HCT116 (cell line): ENCODE measurements at regions not wholly inside any gene's neighbourhood (a gene's known extent, or its start where the extent isn't known, plus 50 kb on each side); places are given as distances from the start of the nearest gene placed in this dataset.

Experiments
- ATAC-seq: fragments of 200-7000 bp; cut with Tn5 transposase; 2 replicates; pipeline ENCODE4 v1.9.1; 2020; ENCODE audit warnings: mild to moderate bottlenecking, moderate library complexity
- BruUV-seq: library from RNA; stranded (reverse); fragments of 400-500 nt; replicated peaks from 2 replicates; lab custom pipeline; 2021; lab: Mats Ljungman, UMichigan
- CTCF ChIA-PET: fragments of 300-600 bp; sonication (Branson Sonifier 250); formaldehyde crosslinking; loops from one replicate; lab custom pipeline; 2021; ENCODE audit warnings: antibody characterized with exemption; lab: Charles Lee
- POLR2A ChIA-PET: fragments of 300-600, 350-600 bp; sonication (Branson Sonifier 250); formaldehyde crosslinking; loops from one replicate; lab custom pipeline; 2021; ENCODE audit warnings: antibody characterized with exemption; lab: Charles Lee
- RAD21 ChIA-PET, 2 experiments: fragments of 300-600 bp; sonication (Branson Sonifier 250); formaldehyde crosslinking; loops; one replicate each; lab custom pipeline; 2023; ENCODE audit warnings: low total read pairs in 2 of 2; ENCODE audit not compliant: uncharacterized antibody in 2 of 2, unreplicated experiment in 2 of 2, low non-redundant PET in 1 of 2; lab: Charles Lee
- DNase-seq: peaks from one replicate; pipeline ENCODE4 v3.0.0-alpha.2; 2010; ENCODE audit warnings: low read depth, low spot score
- H2AFZ ChIP-seq: fragments of 200-600 bp; shearing (Covaris generic), sonication (generic); 2 replicates; pipeline ENCODE4 v1.6.1; 2017; ENCODE audit warnings: low read depth, mixed run types, mixed read lengths, antibody characterized with exemption, low read length; ENCODE audit not compliant: poor library complexity, severe bottlenecking
- H3K27ac ChIP-seq: 2 replicates; pipeline ENCODE4 v1.5.1; 2012; ENCODE audit warnings: low read depth, low read length
- H3K27me3 ChIP-seq: fragments of 200-600 bp; sonication (generic); 2 replicates; pipeline ENCODE4 v1.6.1; 2016; ENCODE audit warnings: mixed run types, low read length, mixed read lengths; ENCODE audit not compliant: insufficient read depth
- H3K36me3 ChIP-seq, 2 experiments: fragments of 200-500 bp in 1 of 2; fragments of 200-600 bp in 1 of 2; sonication (Bioruptor generic) in 1 of 2; sonication (generic) in 1 of 2; 2 replicates each; pipeline versions ENCODE4 v1.5.1 to v1.6.1; 2014 to 2016; ENCODE audit warnings: low read length in 2 of 2, inconsistent platforms in 1 of 2, mixed read lengths in 1 of 2, mixed run types in 1 of 2; ENCODE audit not compliant: insufficient read depth in 2 of 2, control insufficient read depth in 1 of 2
- H3K4me1 ChIP-seq, 2 experiments: fragments of 200-600 bp in 1 of 2; sonication (generic) in 1 of 2; 2 replicates each; pipeline versions ENCODE4 v1.5.1 to v1.6.1; 2012 to 2017; ENCODE audit warnings: low read length in 2 of 2, inconsistent platforms in 1 of 2, mild to moderate bottlenecking in 1 of 2, mixed read lengths in 1 of 2, mixed run types in 1 of 2, moderate library complexity in 1 of 2; ENCODE audit not compliant: insufficient read depth in 2 of 2, control insufficient read depth in 1 of 2
- H3K4me2 ChIP-seq: fragments of 200-600 bp; sonication (generic); 2 replicates; pipeline ENCODE4 v1.6.1; 2017; ENCODE audit warnings: mixed run types, low read length, mixed read lengths
- H3K4me3 ChIP-seq, 2 experiments: fragments of 200-600 bp in 1 of 2; sonication (generic) in 1 of 2; replicated peaks in 1 of 2; 2 replicates each; pipeline ENCODE4 v1.5.1; 2011 to 2016; ENCODE audit warnings: low read length in 2 of 2, control low read depth in 1 of 2, low read depth in 1 of 2, mild to moderate bottlenecking in 1 of 2, mixed read lengths in 1 of 2, mixed run types in 1 of 2
- H3K79me2 ChIP-seq: fragments of 200-600 bp; sonication (generic); 2 replicates; pipeline ENCODE4 v1.6.1; 2017; ENCODE audit warnings: mild to moderate bottlenecking, mixed run types, low read length, moderate library complexity, mixed read lengths; ENCODE audit not compliant: insufficient read depth
- H3K9ac ChIP-seq: fragments of 200-600 bp; sonication (generic); 2 replicates; pipeline ENCODE4 v1.6.1; 2016; ENCODE audit warnings: low read length, mixed read lengths
- H3K9me2 ChIP-seq: fragments of 200-600 bp; sonication (generic), shearing (Covaris generic); 2 replicates; pipeline ENCODE4 v1.6.1; 2017; ENCODE audit warnings: mixed run types, mild to moderate bottlenecking, moderate library complexity; ENCODE audit not compliant: insufficient read depth
- H3K9me3 ChIP-seq, 2 experiments: fragments of 200-500 bp in 1 of 2; fragments of 200-600 bp in 1 of 2; sonication (Bioruptor generic) in 1 of 2; sonication (generic) in 1 of 2; 2 replicates each; pipeline ENCODE4 v1.6.1; 2014 to 2017; ENCODE audit warnings: low read length in 2 of 2, mixed read lengths in 2 of 2, inconsistent platforms in 1 of 2, low read depth in 1 of 2, mild to moderate bottlenecking in 1 of 2, mixed run types in 1 of 2, moderate library complexity in 1 of 2; ENCODE audit not compliant: control insufficient read depth in 1 of 2, insufficient read depth in 1 of 2
- H4K20me1 ChIP-seq: fragments of 200-600 bp; sonication (generic), shearing (Covaris generic); 2 replicates; pipeline ENCODE4 v1.6.1; 2017; ENCODE audit warnings: mixed run types, mild to moderate bottlenecking, moderate library complexity; ENCODE audit not compliant: insufficient read depth
- CBX3 ChIP-seq: IDR thresholded peaks from 2 replicates; pipeline ENCODE4 v1.6.1; 2012; ENCODE audit warnings: low read depth
- POLR2AphosphoS5 ChIP-seq: IDR thresholded peaks from 2 replicates; pipeline ENCODE4 v1.6.1; 2011; ENCODE audit warnings: mild to moderate bottlenecking, low read depth, low read length, moderate library complexity
- RAD21 ChIP-seq: IDR thresholded peaks from 2 replicates; pipeline ENCODE4 v1.6.1; 2012; ENCODE audit warnings: low read depth, mild to moderate bottlenecking
- SIN3A ChIP-seq: IDR thresholded peaks from 2 replicates; pipeline ENCODE4 v1.6.1; 2012; ENCODE audit warnings: low read depth
- YY1 ChIP-seq: IDR thresholded peaks from 2 replicates; pipeline ENCODE4 v1.6.1; 2011; ENCODE audit warnings: low read length, low read depth, moderate library complexity, mild to moderate bottlenecking; ENCODE audit not compliant: insufficient replicate concordance; ENCODE audit errors: extremely low read depth
- ZFX ChIP-seq: fragments of 450-650 bp; IDR thresholded peaks from 2 replicates; pipeline ENCODE4 v1.6.1; 2017
- ZNF274 ChIP-seq: fragments of 200-500 bp; sonication (Bioruptor generic); IDR thresholded peaks from 2 replicates; pipeline ENCODE4 v1.6.1; 2014; ENCODE audit warnings: mild to moderate bottlenecking, low read depth, low read length, inconsistent platforms
- intact Hi-C: fragments of 100-400 bp; cut with micrococcal nuclease; formaldehyde crosslinking; loops from 2 replicates; pipeline ENCODE4 v1.10.0; 2022

DNA sequence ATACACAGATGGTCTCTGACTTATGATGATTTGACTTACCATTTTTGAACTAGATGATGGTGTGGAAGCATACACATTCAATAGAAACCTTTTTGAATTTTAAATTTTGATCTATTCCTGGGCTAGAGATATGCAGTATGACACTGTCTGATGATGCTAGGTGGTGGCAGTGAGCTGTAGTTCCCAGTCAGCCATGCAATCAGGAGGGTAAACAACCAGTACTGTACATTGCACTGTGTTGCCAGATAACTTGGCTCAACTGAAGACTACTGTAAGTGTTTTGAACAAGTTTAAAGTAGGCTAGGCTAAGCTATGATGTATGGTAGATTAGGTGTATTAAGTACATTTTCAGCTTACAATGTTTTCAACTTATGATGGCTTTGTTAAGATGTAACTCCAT, 859.1 kb upstream of the ARRDC3 start:
- H3K36me3 ChIP-seq: no peaks in the 10 kb centered on the region
- H4K20me1 ChIP-seq: no peaks in the 10 kb centered on the region
- ChIA-PET RAD21 (interaction anchor here in 1 of 2 experiments (0.5 kb wide), 1 partner anchor 11 kb away, joined by 15 read pairs; no protein-coding TSS in a partner anchor), POLR2A (no interaction called here), CTCF (no interaction called here)
- no peak overlapping the region for H3K4me2 ChIP-seq
- DNase-seq (no peak), ATAC-seq (no peak)
- peak overlapping the region; percentile 34 for H2AFZ ChIP-seq
- H3K9me3 ChIP-seq: no peaks in the 10 kb centered on the region
- intact Hi-C loops: no loop called here
- H3K4me1 ChIP-seq: no peaks in the 10 kb centered on the region
- H3K4me3 ChIP-seq: no peak overlapping the region
- H3K79me2 ChIP-seq: no peaks in the 10 kb centered on the region
- no peak for TF ChIP-seq SIN3A
- no peak overlapping the region for H3K27ac ChIP-seq
- no peak overlapping the region for H3K9ac ChIP-seq
- no peaks in the 10 kb centered on the region for H3K27me3 ChIP-seq
- no TSS peak for BruUV-seq
- H3K9me2 ChIP-seq: no peaks in the 10 kb centered on the region

- ATAC-seq (no peak), DNase-seq (no peak)
- Histone ChIP-seq H3K79me2 (no peaks in the 10 kb centered on the region), H3K9me2 (no peaks in the 10 kb centered on the region), H4K20me1 (no peaks in the 10 kb centered on the region), H3K4me3 (no peak overlapping the region), H3K4me2 (no peak overlapping the region), H3K27me3 (no peaks in the 10 kb centered on the region), H2AFZ (no peak overlapping the region), H3K36me3 (no peaks in the 10 kb centered on the region), H3K4me1 (no peaks in the 10 kb centered on the region), H3K27ac (no peak overlapping the region), H3K9ac (no peak overlapping the region), H3K9me3 (no peaks in the 10 kb centered on the region)
- ChIA-PET CTCF (no interaction called here), POLR2A (no interaction called here), RAD21 (no interaction called here)
- no TSS peak for BruUV-seq
- intact Hi-C loops: no loop called here
- TF ChIP-seq POLR2AphosphoS5: no peak
- no peak for TF ChIP-seq ZNF274
- no peak for TF ChIP-seq CBX3
- no peak for TF ChIP-seq YY1
- TF ChIP-seq RAD21: no peak
- TF ChIP-seq ZFX: no peak
Observed at GRCh38 chr5:92237896-92238295, 854.8 kb upstream of the ARRDC3 start.
